ENCODE measurements at regions not wholly inside any gene's neighbourhood (a gene's known extent, or its start where the extent isn't known, plus 50 kb on each side); places are given as distances from the start of the nearest gene placed in this dataset.
"Not testable (repeated sequence)": the region's sequence is repeated elsewhere in the genome, so short reads cannot be mapped to it uniquely, and the experiment has no call there.

DNA sequence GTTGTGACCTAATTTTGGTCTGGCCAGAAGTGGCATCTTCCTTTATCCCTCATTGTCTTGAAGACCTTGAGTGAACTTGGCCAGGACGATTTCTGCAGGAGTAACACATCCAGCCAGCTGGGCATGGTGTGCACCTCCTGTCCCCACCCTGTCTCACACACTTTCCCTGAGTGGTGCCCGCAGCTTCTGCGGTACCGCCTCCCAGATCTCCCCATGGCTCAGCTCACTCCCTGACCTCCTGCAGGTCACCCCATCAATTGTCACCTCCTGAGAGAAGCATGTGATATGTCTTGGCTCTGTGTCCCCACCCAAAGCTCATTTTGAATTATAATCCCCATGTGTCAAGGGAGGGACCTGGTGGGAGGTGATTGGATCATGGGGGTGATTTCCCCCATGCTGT lies 50.2 kb upstream of the TP53I11 start:
- DNase-seq (ENCODE audit: low read depth), result no peak
- TF ChIP-seq, protein P1, sequence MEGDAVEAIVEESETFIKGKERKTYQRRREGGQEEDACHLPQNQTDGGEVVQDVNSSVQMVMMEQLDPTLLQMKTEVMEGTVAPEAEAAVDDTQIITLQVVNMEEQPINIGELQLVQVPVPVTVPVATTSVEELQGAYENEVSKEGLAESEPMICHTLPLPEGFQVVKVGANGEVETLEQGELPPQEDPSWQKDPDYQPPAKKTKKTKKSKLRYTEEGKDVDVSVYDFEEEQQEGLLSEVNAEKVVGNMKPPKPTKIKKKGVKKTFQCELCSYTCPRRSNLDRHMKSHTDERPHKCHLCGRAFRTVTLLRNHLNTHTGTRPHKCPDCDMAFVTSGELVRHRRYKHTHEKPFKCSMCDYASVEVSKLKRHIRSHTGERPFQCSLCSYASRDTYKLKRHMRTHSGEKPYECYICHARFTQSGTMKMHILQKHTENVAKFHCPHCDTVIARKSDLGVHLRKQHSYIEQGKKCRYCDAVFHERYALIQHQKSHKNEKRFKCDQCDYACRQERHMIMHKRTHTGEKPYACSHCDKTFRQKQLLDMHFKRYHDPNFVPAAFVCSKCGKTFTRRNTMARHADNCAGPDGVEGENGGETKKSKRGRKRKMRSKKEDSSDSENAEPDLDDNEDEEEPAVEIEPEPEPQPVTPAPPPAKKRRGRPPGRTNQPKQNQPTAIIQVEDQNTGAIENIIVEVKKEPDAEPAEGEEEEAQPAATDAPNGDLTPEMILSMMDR (IDR thresholded peaks at IDR 0.05; ENCODE audit: insufficient read depth, low read depth, low read length), result no peak
- no peak overlapping the region for H3K4me3 ChIP-seq (ENCODE audit: low read depth, low read length)

DNA sequence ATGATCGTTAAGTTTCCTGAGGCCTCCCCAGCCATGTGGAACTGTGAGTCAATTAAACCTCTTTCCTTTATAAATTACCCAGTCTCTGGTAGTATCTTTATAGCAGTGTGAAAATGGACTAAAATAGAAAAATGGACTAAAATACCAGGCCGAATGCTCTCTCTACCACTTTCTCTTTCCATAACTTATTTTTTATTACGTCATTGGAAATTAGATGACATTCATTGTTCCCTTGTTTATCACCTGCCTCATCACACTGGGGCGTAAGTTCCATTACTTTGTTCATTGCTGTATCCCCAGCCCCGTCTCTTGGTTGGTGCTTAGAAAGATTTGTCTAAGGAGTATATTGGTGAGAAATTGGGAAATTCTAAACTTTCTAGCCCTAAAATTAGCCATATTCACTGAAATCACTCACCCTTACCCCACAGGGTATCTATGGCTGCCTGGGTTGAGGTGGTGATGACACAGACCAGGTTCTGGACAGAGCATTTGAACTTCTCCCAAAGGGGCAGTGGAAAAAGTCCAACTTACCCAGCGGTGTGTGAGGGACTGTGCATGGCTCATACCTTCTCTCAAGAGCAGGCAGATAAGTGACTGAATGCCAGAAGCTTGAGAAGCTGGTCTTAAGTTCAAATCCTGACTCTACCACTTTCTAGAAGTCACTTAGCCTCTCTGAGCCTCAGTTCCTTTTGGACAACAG lies 50.9 kb upstream of the TP53I11 start:
- H3K4me3 ChIP-seq (ENCODE audit: low read depth, low read length), result no peak overlapping the region
- TF ChIP-seq, protein P1 (IDR thresholded peaks at IDR 0.05; ENCODE audit: insufficient read depth, low read depth, low read length), result no peak
- DNase-seq (ENCODE audit: low read depth), result no peak

DNA sequence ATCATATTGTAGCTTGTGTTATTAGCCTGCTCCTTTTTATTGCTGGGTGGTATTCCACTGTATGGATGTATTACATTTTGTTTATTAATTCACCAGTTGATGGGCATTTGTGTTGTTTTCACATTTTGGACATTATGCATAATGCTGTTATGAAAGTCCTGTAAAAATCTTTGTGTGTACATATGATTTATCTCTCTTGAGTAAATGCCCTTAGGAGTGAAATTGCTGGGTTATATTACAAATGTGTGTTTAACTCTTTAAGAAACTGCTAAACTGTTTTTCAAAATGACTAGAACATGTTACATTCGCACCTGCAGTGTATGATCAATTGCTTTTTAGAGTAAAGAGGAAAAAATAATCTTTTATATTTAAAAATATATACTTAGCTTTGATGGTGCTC lies 54.4 kb upstream of the TP53I11 start:
- H3K4me3 ChIP-seq (ENCODE audit: low read depth, low read length), result no peak overlapping the region
- no peak for DNase-seq (ENCODE audit: low read depth)
- TF ChIP-seq, protein P1 (IDR thresholded peaks at IDR 0.05; ENCODE audit: insufficient read depth, low read depth, low read length), result no peak

DNA sequence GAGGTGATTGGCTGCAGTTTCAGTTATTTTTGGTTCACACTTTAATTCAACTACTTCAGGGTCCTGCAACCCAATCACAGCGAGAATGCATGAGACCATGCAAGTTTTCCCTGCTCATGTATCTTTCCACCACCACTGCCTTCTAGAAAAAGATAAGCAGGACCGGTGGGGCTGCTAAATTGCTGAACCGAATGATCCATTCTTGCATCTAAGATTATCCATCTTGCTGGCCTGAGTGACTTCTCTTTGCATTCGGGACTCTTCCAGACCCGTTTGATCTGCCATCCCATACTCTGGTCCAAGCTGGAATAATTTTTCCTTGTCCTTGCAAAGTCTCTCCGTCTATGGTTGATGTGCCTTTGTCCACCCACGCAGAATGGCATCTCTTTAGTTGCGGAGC lies 56.3 kb upstream of the TP53I11 start:
- TF ChIP-seq, protein P1 (IDR thresholded peaks at IDR 0.05; ENCODE audit: insufficient read depth, low read depth, low read length), result no peak
- no peak overlapping the region for H3K4me3 ChIP-seq (ENCODE audit: low read depth, low read length)
- no peak for DNase-seq (ENCODE audit: low read depth)

DNA sequence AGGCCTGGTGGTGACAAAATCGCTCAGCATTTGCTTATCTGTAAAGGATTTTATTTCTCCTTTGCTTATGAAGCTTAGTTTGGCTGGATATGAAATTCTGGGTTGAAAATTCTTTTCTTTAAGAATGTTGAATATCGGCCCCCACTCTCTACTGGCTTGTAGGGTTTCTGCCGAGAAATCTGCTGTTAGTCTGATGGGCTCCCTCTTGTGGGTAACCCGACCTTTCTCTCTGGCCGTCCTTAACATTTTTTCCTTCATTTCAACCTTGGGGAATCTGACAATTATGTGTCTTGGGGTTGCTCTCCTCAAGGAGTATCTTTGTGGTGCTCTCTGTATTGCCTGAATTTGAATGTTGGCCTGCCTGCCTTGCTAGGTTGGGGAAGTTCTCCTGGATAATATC lies 65.3 kb upstream of the TP53I11 start:
- TF ChIP-seq, protein P1 (IDR thresholded peaks at IDR 0.05; ENCODE audit: insufficient read depth, low read depth, low read length), result peak; percentile 11
- DNase-seq (ENCODE audit: low read depth); H3K4me3 ChIP-seq (ENCODE audit: low read depth, low read length): not testable (repeated sequence)

DNA sequence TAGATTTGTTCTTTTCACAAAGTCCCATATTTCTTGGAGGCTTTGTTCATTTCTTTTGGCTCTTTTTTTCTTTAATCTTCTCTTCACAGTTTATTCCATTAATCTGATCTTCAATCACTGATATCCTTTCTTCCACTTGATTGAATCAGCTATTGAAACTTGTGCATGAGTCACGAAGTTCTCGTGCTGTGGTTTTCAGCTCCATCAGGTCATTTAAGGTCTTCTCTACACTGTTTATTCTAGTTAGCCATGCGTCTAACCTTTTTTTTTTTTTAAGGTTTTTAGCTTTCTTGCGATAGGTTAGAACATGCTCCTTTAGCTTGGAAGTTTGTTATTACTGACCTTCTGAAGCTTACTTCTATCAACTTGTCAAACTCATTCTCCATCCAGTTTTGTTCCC lies 65.8 kb upstream of the TP53I11 start:
- H3K4me3 ChIP-seq (ENCODE audit: low read depth, low read length); DNase-seq (ENCODE audit: low read depth): not testable (repeated sequence)

DNA sequence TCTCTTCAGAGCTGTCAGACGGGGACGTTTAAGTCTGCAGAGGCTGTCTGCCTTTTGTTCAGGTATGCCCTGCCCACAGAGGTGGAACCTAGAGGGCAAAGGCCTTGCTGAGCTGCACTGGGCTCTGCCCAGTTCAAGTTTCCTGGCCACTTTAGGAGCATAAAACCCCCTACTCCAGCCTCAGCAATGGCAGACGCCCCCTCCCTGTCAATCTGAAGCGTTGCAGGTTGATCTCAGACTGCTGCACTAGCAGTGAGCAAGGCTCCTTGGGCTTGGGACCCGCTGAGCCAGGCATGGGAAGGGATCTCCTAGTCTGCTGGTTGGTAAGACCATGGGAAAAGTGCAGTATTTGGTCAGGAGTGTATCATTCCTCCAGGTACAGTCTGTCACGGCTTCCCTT lies 66.6 kb upstream of the TP53I11 start:
- no peak for DNase-seq (ENCODE audit: low read depth)
- H3K4me3 ChIP-seq (ENCODE audit: low read depth, low read length), result no peak overlapping the region
- TF ChIP-seq, protein P1 (IDR thresholded peaks at IDR 0.05; ENCODE audit: insufficient read depth, low read depth, low read length), result peak; percentile 25
